ENCODE measurements at regions not wholly inside any gene's neighbourhood (a gene's known extent, or its start where the extent isn't known, plus 50 kb on each side); places are given as distances from the start of the nearest gene placed in this dataset.

DNA sequence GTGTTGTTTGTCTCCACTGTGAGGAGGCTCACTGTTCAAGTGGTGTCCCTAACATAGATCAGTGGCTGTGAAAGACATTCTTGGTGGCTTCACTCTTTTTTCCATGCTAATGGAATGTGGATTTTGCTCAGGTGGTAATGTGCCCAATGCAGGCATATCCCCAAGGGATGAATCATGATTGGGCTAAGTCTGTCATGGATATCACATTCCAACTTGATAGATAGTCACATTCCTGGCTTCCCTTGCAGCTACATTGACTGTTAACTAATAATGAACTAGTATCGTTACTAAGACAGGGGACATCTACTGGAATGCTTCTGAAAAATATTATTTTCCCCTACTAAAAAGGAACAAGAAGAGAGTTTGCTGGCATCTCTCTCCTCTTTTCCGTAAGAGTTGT is 86.3 kb upstream of the SOD1 start:
- TF ChIP-seq EZH2phosphoT487 (IDR thresholded peaks at IDR 0.05; ENCODE audit: low read depth, severe bottlenecking, unreplicated experiment) (no peak), EZH2 (IDR thresholded peaks at IDR 0.05; ENCODE audit: borderline replicate concordance) (no peak)
- TF ChIP-seq, protein P1, sequence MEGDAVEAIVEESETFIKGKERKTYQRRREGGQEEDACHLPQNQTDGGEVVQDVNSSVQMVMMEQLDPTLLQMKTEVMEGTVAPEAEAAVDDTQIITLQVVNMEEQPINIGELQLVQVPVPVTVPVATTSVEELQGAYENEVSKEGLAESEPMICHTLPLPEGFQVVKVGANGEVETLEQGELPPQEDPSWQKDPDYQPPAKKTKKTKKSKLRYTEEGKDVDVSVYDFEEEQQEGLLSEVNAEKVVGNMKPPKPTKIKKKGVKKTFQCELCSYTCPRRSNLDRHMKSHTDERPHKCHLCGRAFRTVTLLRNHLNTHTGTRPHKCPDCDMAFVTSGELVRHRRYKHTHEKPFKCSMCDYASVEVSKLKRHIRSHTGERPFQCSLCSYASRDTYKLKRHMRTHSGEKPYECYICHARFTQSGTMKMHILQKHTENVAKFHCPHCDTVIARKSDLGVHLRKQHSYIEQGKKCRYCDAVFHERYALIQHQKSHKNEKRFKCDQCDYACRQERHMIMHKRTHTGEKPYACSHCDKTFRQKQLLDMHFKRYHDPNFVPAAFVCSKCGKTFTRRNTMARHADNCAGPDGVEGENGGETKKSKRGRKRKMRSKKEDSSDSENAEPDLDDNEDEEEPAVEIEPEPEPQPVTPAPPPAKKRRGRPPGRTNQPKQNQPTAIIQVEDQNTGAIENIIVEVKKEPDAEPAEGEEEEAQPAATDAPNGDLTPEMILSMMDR (IDR thresholded peaks at IDR 0.05; ENCODE audit: poor library complexity): no peak

All from hepatocyte (in vitro differentiated cells).